NCI-H2107 (cell line): ENCODE measurements at regions not wholly inside any gene's neighbourhood (a gene's known extent, or its start where the extent isn't known, plus 50 kb on each side); places are given as distances from the start of the nearest gene placed in this dataset.
A peak's percentile ranks its signal among the peaks of the same experiment; 100 is the strongest.
"Not testable (repeated sequence)": the region's sequence is repeated elsewhere in the genome, so short reads cannot be mapped to it uniquely, and the experiment has no call there.

Source experiments
- DNase-seq: peaks from one replicate; lab custom pipeline; 2025; lab: John Stamatoyannopoulos, UW

DNA sequence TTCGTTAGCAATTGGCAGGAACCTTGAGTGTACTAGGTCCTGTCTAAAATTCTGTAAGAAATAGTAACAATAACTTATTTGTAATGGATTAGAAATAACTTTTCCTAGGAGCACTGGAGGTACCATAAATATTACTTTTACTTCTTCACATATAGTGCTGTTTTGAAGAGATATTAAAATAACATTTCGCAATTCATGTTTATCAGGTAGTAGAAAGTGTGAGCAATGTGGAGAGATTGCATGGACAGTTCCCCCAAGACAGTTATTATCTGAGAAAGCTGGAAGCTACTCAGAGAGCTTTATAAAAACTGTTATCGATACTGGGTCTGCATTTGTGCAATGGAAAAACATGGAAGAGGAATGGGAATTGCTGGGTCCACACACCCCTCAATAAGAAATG lies 128.5 kb upstream of the KIF26B start:
- DNase-seq = no peak

GRCh38 chr1:245025525-245025924 lies 129.3 kb upstream of the KIF26B start:
- DNase-seq = no peak

GRCh38 chr1:245023222-245023621 lies 131.6 kb upstream of the KIF26B start:
- no peak for DNase-seq

- no peak for DNase-seq
These were observed 134.8 kb upstream of the KIF26B start for GRCh38 chr1:245019910-245020486.

GRCh38 chr1:245016700-245017099 lies 138.1 kb upstream of the KIF26B start:
- DNase-seq = peak; percentile 48

GRCh38 chr1:245015031-245015430 lies 139.8 kb upstream of the KIF26B start:
- DNase-seq = no peak

DNA sequence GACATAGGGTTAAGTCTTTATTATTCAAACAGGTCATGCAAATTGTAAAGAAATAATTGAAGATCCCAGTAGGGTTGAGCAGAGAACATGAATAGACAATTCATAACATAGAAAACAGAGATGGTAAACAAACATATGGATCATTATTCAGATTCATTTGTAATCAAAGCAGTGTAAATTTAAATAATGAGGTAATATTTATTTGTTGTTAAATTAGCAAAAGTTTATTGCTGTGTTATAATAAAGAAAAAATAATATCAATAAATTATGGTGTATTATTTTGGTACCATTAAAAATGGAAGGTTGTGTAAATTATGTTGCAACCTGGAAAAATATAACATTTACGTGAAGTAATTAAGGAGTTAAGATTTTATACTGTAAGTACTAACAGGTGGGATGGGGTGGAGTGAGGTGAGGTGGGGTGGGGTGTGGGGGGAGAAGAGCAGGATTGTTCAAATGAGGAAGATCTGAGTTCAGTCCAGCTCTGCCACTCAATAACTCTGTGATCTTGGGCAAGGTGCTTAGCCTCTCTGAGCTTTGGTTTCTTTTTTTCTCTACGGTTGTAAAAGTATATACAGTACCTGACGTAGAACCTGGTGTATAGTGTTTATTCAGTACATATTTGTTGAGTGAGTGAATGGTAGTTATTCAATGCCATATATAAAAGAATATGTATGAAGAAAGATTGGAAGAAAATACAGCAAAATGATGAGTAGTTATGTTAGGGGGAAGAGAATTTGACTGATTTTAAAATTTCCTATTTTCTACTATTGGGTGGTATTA lies 140.3 kb upstream of the KIF26B start:
- no peak for DNase-seq

- no peak for DNase-seq
These were observed 144.7 kb upstream of the KIF26B start for GRCh38 chr1:245010018-245010614.

- no peak for DNase-seq
These were observed 144.4 kb upstream of the HNRNPU start for GRCh38 chr1:245008761-245009160.

DNA sequence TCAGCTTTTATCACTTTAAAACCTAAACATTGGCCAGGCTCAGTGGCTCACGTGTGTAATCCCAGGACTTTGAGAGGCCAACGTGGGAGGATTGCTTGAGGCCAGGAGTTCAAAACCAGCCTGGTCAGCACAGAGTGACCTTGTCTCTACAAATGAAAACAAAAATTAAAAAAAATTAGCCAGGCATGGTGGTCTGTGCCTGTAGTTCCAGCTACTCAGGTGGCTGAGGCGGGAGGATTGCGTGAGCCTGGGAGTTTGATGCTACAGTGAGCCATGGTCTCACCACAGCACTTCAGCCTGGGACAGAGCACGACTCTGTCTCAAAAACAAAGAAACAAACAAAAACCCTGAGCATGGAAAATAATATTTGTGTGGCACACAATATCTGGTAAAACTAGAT lies 143.5 kb upstream of the HNRNPU start:
- no peak for DNase-seq

DNA sequence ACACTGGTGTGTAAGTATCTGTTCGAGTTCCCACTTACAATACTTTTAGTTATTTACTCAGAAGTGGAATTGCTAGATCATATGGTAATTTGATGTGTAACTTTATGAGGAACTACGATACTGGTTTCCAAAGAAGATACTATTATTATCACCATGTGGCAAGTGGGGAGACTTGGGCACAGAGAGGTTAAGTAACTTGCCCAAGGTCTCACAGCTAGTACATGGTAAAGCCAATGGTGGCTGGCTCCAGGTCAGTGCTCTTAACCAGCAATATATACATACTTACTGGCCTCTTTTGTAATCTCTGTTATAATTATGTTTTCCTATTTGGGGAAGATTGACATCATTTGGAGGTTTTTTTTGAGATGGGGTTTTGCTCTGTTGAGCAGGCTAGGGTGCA lies 138.9 kb upstream of the HNRNPU start:
- DNase-seq = no peak

DNA sequence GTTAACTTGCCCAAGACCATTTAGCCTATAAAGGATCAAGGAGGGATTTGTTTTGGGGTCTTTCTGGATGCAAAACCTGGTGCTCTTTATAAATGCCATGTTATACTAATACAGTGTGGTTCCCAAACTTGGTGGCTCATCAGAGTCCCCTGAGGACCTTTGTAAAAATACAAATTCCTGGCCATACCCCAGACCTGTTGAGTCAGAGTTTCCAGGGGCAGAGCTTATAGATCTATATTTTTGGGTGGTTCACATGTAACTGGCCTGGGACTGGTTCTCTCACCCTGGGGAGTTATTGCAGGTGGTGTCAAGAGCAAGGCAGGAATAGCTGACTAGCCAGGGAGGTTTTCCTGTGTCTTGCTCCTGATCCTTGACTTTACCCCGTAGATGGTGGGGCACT lies 136.9 kb upstream of the HNRNPU start:
- DNase-seq = no peak

DNA sequence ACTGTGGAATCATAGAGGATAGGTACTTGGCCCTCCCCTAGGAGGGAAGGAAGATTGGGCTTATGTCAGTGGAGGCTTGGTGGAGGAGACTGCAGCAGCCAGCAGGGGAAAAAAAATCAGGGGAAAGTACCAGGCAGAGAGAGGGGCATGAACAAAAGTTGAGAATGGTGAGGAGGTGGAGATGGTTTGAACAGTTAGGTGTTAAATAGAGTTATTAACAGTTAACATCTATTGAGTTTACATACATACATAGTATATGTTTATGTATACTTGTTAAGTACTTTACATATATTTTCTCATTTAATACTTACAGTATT lies 136.5 kb upstream of the HNRNPU start:
- DNase-seq = no peak

DNA sequence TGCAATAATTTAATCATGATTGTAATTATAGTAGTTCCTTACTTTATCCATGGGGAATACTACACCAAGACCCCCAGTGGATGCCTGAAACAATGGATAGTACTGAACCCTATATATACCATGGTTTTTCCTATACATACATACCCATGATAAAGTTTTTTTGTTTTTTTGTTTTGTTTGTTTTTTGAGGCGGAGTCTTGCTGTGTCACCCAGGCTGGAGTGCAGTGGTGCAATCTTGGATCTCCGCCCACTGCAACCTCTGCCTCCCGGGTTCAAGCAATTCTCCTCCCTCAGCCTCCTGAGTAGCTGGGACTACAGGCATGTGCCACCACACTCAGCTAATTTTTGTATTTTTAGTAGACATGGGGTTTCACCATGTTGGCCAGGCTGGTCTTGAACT lies 135.3 kb upstream of the HNRNPU start:
- DNase-seq = not testable (repeated sequence)

DNA sequence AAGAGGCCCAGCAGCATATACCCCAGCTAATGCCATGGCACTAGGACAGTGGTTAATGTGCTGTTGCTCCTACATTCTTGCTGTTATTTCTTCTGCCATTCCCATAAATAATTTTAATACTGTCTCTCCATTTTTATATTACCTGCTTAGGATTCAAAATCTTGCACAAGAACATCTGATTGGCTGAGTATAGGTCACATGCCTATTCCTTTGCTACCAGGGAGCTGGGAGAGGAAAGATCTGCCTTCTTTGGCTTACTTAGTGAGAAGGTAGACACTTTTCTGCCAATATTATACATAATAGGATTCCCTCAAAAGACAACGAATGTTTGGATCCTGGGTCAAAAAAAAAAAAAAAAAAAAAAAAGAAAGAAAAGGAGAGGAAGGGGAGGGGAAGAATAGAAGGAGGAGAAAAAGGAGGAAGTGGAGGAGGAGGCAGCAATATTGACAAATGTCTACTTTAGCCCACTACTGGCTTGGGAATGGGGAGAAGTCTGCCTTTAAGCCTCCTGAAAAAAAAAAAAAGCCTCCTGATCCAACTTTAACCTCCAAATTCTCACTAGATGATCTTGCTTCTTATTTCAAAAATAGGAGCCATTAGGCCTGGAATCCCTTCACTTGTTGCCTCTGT lies 134.5 kb upstream of the HNRNPU start:
- DNase-seq = no peak

DNA sequence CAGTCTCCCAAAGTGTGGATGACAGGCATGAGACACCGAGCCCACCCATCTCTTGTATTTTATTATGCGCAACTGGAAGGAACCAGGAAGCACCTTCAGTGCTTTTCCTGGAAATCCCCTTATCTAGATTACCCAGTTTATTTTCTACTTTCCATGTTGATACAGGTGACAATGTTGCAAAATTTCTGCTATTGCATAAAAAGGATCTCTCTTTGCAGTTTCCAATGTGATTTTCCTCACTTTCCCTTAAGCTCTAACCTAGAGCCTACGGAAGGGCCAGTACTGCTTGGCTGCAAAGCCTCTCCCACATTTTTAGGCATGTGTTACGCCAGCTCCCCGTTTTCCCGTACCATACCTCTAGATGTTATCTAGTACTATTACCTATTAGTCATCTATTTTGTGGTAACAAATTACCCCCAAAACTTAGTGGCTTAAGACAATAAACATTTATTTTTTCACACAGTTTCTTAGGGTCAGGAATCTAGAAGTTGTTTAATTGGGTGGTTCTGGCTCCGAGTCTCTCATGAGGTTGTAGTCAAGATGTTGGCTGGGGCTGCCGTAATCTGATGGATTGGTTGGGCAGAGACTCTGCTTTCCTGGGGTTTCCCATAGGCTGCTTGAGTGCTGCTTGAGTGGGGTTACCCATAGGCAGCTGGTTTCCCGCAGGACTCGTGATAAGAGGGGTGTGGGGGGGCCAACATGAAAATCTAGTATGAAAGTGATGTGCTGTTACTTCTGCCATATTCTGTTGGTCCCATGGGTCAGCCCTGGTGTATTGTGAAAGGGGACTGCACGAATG lies 131.5 kb upstream of the HNRNPU start:
- DNase-seq = no peak

DNA sequence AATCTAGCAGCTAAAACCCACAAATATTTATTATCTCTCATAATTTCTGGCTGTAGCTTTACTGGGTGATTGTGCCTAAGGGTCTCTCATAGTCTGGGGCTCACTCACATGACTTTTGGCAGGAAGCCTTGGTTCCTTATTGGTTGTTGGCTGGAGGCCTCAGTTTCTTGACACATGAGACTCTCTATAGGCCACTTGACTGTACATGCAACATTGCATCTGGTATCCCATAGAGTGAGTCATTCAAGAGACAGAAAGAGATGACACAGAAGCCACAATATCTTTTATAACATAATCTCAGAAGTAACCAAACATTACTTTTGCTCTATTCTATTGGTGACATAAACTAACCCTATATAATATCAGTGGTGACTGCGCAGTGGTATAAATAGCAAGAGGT lies 128.5 kb upstream of the HNRNPU start:
- DNase-seq = no peak

DNA sequence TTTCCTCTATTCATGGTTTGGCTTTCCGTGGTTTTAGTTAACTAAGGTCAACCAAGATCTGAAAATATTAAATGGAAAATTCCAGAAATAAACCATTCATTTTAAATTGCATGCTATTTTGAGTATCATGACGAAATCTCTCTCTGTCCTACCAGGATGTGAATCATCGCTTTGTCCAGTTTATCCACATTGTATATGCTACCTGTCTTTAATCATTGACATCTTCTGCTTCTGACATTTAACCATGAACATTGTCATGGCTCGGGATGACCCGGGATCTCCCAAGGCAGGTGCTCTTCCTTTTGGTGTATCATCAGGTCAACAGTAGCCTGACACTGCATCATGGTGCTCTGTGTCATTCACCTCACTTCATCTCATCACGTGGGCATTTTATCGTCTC lies 125.5 kb upstream of the HNRNPU start:
- DNase-seq = no peak

GRCh38 chr1:244988521-244988920 lies 124.2 kb upstream of the HNRNPU start:
- DNase-seq = no peak

DNA sequence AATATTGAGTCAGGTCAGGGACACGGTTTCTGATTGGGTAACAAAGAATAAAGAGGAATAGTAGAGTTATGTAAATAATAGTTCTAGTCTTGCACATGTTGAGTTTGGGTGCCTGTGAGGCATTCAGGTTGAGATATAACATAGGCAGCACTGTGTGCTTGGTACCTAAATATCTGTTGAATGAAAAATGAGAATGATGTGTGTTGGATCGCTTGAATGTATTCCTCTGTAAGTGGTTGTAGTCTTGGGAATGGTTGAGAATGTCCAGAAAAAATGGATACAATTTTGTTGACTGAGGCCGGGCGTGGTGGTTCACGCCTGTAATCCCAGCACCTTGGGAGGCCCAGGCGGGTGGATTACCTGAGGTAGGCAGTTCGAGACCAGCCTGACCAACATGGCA lies 116.3 kb upstream of the HNRNPU start:
- DNase-seq = no peak

DNA sequence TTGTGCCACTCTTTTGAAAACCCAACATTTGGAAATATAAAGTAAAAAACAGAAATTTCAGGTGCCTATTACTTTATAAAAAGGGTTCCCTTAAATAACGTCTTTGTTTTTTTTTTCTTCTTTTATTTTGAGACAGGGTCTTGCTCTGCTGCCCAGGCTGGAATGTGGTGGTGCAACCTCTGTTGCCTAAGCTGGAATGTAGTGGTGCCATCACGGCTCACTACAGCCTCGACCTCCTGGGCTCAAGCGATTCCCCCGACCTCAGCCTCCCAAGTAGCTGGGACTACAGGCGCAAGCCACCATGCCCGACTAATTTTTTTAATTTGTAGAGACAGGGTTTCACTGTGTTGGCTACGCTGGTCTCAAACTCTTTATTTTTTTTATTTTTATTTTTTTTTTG lies 110.2 kb upstream of the HNRNPU start:
- DNase-seq = no peak

DNA sequence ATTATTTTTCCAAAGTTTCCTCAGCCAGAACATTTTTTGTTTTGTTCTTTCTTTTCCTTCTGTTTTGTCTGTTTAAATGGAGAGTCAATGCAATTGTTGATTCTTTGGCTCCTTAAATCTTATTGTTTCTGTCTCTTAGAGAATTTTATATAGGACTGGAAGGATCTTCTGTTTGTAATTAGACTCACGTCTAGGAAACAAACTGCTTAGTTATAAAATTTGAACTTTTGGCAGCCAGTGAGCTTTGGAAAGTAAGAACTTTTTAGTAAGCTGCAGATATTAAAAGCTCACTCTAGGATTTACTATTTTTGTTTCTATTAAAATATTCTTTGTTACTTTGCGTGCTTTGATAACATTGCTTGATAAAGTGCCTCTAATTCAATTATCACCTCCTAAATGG lies 109.8 kb upstream of the HNRNPU start:
- DNase-seq = no peak
